Mesothelial cell of epicardium (in vitro differentiated cells): ENCODE measurements at regions not wholly inside any gene's neighbourhood (a gene's known extent, or its start where the extent isn't known, plus 50 kb on each side); places are given as distances from the start of the nearest gene placed in this dataset.

Experiments used
- DNase-seq, 2 experiments: peaks; one replicate each; pipeline ENCODE4 v3.0.0; 2021; ENCODE audit warnings: low spot score in 2 of 2; ENCODE audit not compliant: unreplicated experiment in 2 of 2
- H3K27ac Mint-ChIP-seq: 2 replicates; pipeline ENCODE4 v1.8.0; 2021; ENCODE audit warnings: mixed read lengths
- H3K27me3 Mint-ChIP-seq: 2 replicates; pipeline ENCODE4 v1.8.0; 2021; ENCODE audit warnings: low read depth, mixed read lengths
- H3K36me3 Mint-ChIP-seq: 2 replicates; pipeline ENCODE4 v1.8.0; 2021; ENCODE audit warnings: mixed read lengths
- H3K4me1 Mint-ChIP-seq: 2 replicates; pipeline ENCODE4 v1.8.0; 2021; ENCODE audit warnings: mixed read lengths
- H3K4me3 Mint-ChIP-seq: 2 replicates; pipeline ENCODE4 v1.8.0; 2021; ENCODE audit warnings: mild to moderate bottlenecking, moderate library complexity, mixed read lengths
- H3K9me3 Mint-ChIP-seq: 2 replicates; pipeline ENCODE4 v1.8.0; 2021; ENCODE audit warnings: mixed read lengths
- CTCF ChIP-seq: fragments of 200-600 bp; sonication (generic); IDR thresholded peaks from one replicate; pipeline ENCODE4 v1.5.0; 2021; ENCODE audit warnings: antibody characterized with exemption; ENCODE audit not compliant: unreplicated experiment

GRCh38 chr16:26959416-26960009 is 107.2 kb upstream of the C16orf82 start:
- TF ChIP-seq CTCF = no peak
- Mint-ChIP-seq H3K9me3 (no peaks in the 10 kb centered on the region), H3K36me3 (no peaks in the 10 kb centered on the region), H3K4me3 (no peak overlapping the region), H3K27me3 (peaks cover 43% of the 10 kb centered on the region), H3K4me1 (no peaks in the 10 kb centered on the region), H3K27ac (no peak overlapping the region)
- DNase-seq = no peak

GRCh38 chr16:26961459-26961858 is 105.3 kb upstream of the C16orf82 start:
- H3K27ac Mint-ChIP-seq = no peak overlapping the region
- TF ChIP-seq CTCF = no peak
- no peaks in the 10 kb centered on the region for H3K36me3 Mint-ChIP-seq
- H3K4me1 Mint-ChIP-seq = no peaks in the 10 kb centered on the region
- no peaks in the 10 kb centered on the region for H3K9me3 Mint-ChIP-seq
- H3K27me3 Mint-ChIP-seq = peaks cover 44% of the 10 kb centered on the region
- no peak for DNase-seq
- no peak overlapping the region for H3K4me3 Mint-ChIP-seq

- DNase-seq = no peak
- no peaks in the 10 kb centered on the region for H3K36me3 Mint-ChIP-seq
- H3K4me1 Mint-ChIP-seq = no peaks in the 10 kb centered on the region
- no peak for TF ChIP-seq CTCF
- no peak overlapping the region for H3K27ac Mint-ChIP-seq
- H3K9me3 Mint-ChIP-seq = no peaks in the 10 kb centered on the region
- H3K27me3 Mint-ChIP-seq = peaks cover 44% of the 10 kb centered on the region
- no peak overlapping the region for H3K4me3 Mint-ChIP-seq
Observed at GRCh38 chr16:26963109-26963508, 103.6 kb upstream of the C16orf82 start.

- H3K9me3 Mint-ChIP-seq = no peaks in the 10 kb centered on the region
- no peak for DNase-seq
- H3K36me3 Mint-ChIP-seq = no peaks in the 10 kb centered on the region
Observed at GRCh38 chr16:26969589-26970231, 97.0 kb upstream of the C16orf82 start.

GRCh38 chr16:26970292-26970691 is 96.4 kb upstream of the C16orf82 start:
- no peak overlapping the region for H3K4me3 Mint-ChIP-seq
- H3K27ac Mint-ChIP-seq = no peak overlapping the region
- no peaks in the 10 kb centered on the region for H3K4me1 Mint-ChIP-seq
- no peaks in the 10 kb centered on the region for H3K36me3 Mint-ChIP-seq
- DNase-seq = no peak
- TF ChIP-seq CTCF = no peak
- H3K9me3 Mint-ChIP-seq = no peaks in the 10 kb centered on the region
- peaks cover 6% of the 10 kb centered on the region for H3K27me3 Mint-ChIP-seq

More at GRCh38 chr16:26969589-26970231, 97.0 kb upstream of the C16orf82 start:
- Mint-ChIP-seq H3K27ac (no peak overlapping the region), H3K4me1 (no peaks in the 10 kb centered on the region), H3K4me3 (no peak overlapping the region), H3K27me3 (peaks cover 4% of the 10 kb centered on the region)
- no peak for TF ChIP-seq CTCF

- Mint-ChIP-seq H3K4me1 (no peaks in the 10 kb centered on the region), H3K27ac (no peak overlapping the region), H3K27me3 (peaks cover 11% of the 10 kb centered on the region), H3K36me3 (no peaks in the 10 kb centered on the region), H3K4me3 (no peak overlapping the region), H3K9me3 (no peaks in the 10 kb centered on the region)
- TF ChIP-seq CTCF = no peak
- DNase-seq = no peak
Observed at GRCh38 chr16:26976873-26977272, 89.9 kb upstream of the C16orf82 start.
